NCI-H526 treated with DMSO at 0.1 percent for 48 hours (cell line): ENCODE measurements at regions not wholly inside any gene's neighbourhood (a gene's known extent, or its start where the extent isn't known, plus 50 kb on each side); places are given as distances from the start of the nearest gene placed in this dataset.

Experiments
- DNase-seq: peaks from one replicate; lab custom pipeline; 2025; lab: John Stamatoyannopoulos, UW

GRCh38 chr4:104677116-104677515 is 182.4 kb upstream of the CXXC4 start:
- DNase-seq, result no peak

- DNase-seq, result no peak
Observed at GRCh38 chr4:104682311-104682710, 187.6 kb upstream of the CXXC4 start.

- DNase-seq, result no peak
Observed at GRCh38 chr4:104693601-104694201, 199.0 kb upstream of the CXXC4 start.

GRCh38 chr4:104716584-104716983 is 221.9 kb upstream of the CXXC4 start:
- no peak for DNase-seq

- DNase-seq, result no peak
Observed at GRCh38 chr4:104719539-104720230, 225.0 kb upstream of the CXXC4 start.

GRCh38 chr4:104722467-104722866 is 227.8 kb upstream of the CXXC4 start:
- no peak for DNase-seq

- no peak for DNase-seq
Observed at GRCh38 chr4:104726002-104726401, 231.3 kb upstream of the CXXC4 start.

GRCh38 chr4:104727643-104728042 is 232.9 kb upstream of the CXXC4 start:
- no peak for DNase-seq

GRCh38 chr4:104728380-104729122 is 233.9 kb upstream of the CXXC4 start:
- no peak for DNase-seq

- DNase-seq, result no peak
Observed at GRCh38 chr4:104732766-104733165, 238.1 kb upstream of the CXXC4 start.

GRCh38 chr4:104735174-104735573 is 240.5 kb upstream of the CXXC4 start:
- no peak for DNase-seq

GRCh38 chr4:104740161-104740560 is 245.5 kb upstream of the CXXC4 start:
- DNase-seq, result no peak

- DNase-seq, result no peak
Observed at GRCh38 chr4:104743215-104743653, 248.5 kb upstream of the CXXC4 start.

- no peak for DNase-seq
Observed at GRCh38 chr4:104747635-104748034, 252.9 kb upstream of the CXXC4 start.

- DNase-seq, result no peak
Observed at GRCh38 chr4:104749062-104749461, 254.4 kb upstream of the CXXC4 start.

- no peak for DNase-seq
Observed at GRCh38 chr4:104750008-104750407, 255.3 kb upstream of the CXXC4 start.

GRCh38 chr4:104751468-104751867 is 256.8 kb upstream of the CXXC4 start:
- no peak for DNase-seq

- no peak for DNase-seq
Observed at GRCh38 chr4:104752337-104752736, 257.6 kb upstream of the CXXC4 start.

GRCh38 chr4:104756837-104757236 is 262.1 kb upstream of the CXXC4 start:
- no peak for DNase-seq

GRCh38 chr4:104758574-104758973 is 263.9 kb upstream of the CXXC4 start:
- DNase-seq, result no peak

GRCh38 chr4:104763554-104764222 is 269.0 kb upstream of the CXXC4 start:
- no peak for DNase-seq

- no peak for DNase-seq
Observed at GRCh38 chr4:104766676-104767075, 272.0 kb upstream of the CXXC4 start.

GRCh38 chr4:104772849-104773248 is 278.2 kb upstream of the CXXC4 start:
- no peak for DNase-seq
